HG02623 (cell line): ENCODE measurements at regions not wholly inside any gene's neighbourhood (a gene's known extent, or its start where the extent isn't known, plus 50 kb on each side); places are given as distances from the start of the nearest gene placed in this dataset.
"Not testable (repeated sequence)": the region's sequence is repeated elsewhere in the genome, so short reads cannot be mapped to it uniquely, and the experiment has no call there.

Source experiments
- ATAC-seq: cut with Tn5 transposase; IDR thresholded peaks from one replicate; pipeline ENCODE4 v1.9.1; 2021; ENCODE audit warnings: moderate library complexity; ENCODE audit not compliant: unreplicated experiment

DNA sequence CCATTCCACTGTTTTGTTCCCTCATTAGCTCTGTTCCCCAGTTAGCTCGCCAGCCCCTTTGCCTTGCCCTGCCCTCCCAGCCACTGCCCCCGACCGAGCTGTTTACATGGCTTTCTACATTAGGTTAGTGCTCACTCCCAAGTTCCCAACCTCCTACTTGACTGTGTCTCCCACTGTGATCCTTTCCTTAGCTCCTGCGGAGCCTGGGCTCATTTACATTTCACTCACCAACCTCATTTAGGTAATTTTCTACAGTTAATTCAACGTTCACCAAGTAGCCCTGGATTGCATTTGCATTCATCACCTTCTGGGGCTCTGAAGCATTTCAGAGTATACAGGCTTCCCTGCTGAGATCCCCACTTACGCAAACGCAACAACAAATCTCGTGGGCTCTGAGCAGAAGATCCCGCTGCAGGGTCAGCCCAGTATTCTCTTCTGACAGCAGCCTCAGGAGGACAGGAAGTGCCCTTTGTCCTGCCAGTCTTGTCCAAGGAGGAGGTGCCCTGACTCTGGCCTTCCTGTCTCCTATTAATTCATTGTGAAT is 325.8 kb upstream of the CCL2 start:
- no peak for ATAC-seq

DNA sequence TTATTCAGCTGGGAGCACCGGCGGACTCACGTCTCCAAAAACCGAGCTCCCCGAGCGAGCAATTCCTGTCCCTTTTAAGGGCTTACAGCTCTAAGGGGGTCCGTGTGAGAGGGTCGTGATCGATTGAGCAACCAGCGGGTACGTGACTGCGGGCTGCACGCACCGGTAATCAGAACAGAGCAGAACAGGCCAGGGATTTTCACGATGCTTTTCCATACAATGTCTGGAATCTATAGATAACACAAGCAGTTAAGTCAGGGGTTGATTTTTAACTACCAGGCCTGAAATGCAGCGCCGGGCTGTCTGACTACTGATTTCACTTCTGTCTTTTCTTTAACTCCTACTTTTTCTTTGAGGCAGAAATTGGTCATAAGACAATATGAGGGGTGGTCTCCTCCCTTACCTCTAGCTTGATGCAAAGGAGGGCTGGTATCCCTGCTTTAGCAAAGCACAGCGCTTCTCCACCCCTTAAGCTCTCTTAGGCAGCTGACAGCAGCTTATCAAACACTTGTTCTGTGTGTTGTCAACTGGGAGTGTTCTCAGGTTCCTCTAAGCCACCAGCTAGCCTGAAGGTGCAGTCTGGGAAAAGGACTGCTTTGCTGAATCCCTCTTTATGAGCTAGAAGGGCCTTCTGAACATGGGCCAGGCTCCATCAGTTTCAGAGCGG is 323.8 kb upstream of the CCL2 start:
- not testable (repeated sequence) for ATAC-seq

DNA sequence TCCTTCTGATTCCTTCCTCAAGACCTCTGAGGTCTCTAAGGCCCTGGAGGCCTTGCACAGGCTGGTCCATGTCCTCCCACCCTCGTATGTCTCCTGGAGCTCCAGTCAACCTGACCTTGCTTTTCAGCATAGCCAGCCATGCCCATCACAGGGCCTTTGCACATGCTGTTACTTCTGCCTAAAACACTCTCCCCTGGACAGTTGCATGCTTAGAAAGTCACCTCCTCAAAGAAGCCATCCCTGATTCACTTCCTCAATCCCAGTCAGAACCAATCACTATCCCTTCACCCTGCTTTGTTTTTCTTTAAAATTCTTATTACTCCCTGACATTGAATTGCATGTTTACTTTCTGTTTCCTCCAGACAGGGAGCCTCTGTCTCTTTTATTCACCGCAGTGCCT is 322.1 kb upstream of the CCL2 start:
- no peak for ATAC-seq

DNA sequence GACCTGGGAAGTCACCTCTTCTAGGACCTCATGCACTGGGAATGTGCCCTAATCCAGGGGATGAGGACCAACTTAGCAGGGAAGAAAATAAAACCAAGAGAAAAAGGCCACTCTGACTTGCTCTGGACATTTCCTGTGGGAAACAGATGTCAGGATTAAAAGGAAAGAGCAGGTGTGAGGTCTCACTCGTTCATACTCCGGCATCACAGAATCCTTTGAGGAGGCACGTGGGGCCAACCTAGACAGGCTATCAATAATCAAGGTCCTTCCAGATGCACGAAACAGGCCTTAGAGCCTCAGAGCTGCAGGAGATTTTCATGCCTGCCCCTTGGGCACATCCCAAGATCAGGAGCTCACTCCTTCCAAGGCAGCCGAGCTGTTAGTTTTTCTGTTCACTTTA is 321.5 kb upstream of the CCL2 start:
- ATAC-seq: no peak

DNA sequence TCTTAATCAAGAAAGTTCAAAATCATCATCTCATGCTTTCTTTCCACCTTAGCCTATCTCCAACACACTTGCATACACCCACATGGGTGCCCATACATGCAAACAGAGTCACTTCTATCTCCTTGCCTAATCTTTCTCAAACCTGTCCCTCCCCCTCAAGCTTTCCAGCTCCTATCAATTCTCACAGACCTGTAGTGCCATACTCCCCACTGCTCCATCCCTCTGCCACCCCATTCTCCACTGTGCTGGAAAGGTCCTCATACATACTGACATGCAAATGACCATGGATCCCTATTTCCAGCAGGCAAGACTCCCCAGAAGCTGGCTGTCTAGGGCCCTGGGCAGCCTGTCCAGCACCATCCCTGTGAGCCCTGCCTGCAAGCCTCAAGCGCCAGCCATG is 320.4 kb upstream of the CCL2 start:
- ATAC-seq: no peak

DNA sequence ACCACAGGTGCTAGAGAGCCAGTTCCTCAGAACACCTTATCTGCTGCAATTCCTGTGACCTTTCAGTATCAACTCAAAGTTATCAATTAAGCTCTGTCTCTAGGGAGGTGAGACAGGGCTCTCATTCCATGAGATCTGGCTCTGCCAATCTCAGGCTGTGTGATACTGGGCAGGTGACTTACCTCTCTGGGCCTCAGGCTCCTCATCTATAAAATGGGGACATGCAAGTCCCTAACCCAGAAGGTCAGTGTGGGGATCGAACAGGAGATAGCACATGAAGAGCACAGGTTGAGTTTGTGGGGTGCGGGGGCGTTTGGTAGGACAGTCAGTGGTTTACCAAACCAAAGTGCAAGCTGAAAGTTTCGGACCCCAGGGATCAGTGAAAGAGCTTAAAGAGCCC is 319.3 kb upstream of the CCL2 start:
- no peak for ATAC-seq

DNA sequence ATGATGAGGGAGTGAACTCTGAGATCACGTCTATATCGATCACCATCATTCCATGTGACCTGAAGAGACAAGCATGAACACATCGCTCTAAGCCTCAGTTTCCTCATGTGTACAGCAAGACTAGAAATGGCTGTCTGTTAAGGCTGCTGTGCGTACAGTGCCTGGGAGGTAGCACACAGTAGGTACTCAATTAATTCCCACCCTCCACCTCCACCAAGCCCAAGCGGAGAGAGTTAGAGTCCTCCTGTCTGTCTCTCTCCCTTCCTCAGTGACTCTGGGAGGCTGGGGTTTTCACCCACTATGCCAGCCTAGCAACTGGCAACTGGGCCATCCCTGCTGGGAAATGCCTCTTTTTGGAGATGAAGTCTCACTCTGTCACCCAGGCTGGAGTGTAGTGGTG is 318.3 kb upstream of the CCL2 start:
- no peak for ATAC-seq

DNA sequence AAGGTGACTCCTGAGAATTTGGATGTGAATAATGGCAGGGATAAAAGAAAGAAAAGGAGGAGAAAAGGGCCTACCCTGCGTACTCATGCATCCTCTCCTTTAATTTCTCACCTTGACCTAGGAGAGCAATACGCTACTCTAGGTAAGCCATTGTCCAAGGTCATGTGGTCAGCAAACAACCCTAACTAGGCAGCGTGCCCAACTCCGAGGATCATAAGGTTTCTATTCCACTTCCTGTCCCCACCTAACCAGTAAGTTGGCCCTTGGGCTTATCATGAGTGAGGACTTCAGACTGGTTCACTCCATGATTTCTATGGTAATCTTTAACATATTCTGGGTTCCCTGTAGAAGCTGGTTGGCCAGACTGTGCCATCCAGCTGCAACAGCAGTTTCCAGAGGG is 315.1 kb upstream of the CCL2 start:
- ATAC-seq: no peak

DNA sequence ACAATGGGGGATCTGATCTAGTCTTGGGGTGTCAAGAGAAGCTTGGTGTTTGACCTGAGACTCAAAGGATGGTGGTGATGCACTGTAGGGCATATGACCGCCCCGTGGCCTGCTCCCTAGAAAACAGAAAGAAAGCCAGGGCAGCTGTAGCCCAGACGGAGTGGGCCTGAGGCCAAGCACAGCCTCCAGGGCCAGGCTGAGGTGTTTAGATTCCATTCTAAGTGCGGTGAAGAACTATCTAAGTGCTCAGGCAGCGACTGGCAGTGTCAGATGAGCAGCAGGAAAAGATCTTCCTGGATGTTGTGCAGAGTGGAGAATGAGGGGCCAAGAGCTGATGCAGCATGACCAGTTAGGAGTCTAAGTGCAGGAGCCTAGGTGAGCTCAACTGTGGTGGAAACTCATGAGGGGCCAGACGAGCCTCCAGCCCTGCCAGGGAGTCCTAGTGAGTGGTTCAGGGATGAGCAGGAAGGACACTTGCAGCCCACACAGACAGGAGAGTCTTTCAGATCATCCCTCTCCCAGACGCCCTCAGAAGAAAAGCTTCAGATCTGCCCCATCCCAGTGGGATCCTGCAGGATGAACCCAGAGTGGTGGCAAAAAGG is 314.2 kb upstream of the CCL2 start:
- ATAC-seq: no peak

DNA sequence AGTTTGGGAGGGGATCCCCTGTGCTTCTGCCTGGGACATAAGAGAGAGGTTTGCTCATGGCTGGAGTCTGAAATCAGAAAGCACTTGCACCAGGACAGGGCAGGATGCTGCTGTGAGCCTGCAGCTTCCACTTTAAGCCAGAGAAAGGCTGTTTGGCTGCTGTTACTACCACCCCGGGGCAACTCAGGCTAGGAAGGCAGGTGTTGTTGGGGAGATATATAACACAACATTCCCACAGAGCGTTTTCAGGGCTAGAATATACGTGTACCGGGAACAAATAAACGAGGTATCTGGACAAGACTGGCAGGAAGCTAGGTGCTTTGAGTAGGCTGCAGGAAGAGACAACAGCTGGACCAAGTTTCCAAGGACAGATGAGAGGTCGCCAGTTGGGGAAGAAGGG is 313.3 kb upstream of the CCL2 start:
- no peak for ATAC-seq

DNA sequence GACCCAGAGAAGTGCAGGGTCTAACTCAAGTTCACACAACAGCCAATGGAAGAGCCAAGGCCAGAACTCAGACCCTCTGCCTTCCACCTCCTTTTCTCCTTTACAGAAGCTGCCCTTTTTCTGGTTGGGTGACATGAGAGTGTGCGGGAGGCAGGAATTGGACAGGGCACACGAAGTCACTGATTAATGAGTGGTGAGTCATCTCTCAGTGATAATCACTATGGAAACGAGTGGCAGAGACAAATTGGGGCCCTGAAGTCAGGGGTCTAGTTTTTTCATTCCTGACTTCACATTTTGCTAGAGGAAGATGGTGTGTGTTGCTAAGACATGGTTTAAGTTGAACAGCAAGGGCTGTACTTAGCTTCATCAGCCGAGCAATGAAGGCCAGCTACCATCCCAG is 312.7 kb upstream of the CCL2 start:
- ATAC-seq: no peak

DNA sequence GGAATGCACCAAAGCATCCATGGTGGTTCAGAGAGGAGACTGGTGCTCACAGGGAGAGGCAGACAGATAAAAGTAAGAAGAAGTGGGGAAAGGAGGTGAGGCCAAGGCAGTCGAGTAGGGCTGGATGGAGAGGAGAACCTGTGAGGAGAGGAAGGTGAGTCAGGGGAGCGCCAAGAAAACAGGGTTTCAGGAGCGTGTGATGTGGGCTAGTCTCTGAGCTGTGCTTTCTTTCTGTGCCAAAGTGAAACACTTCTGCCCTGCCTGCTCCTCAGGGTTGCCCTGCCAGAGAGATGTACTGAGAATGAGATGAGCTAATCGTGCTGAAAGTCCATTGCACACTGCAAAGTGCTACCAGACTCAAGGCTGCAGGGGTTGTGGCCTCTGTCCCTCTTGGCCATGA is 310.7 kb upstream of the CCL2 start:
- no peak for ATAC-seq

DNA sequence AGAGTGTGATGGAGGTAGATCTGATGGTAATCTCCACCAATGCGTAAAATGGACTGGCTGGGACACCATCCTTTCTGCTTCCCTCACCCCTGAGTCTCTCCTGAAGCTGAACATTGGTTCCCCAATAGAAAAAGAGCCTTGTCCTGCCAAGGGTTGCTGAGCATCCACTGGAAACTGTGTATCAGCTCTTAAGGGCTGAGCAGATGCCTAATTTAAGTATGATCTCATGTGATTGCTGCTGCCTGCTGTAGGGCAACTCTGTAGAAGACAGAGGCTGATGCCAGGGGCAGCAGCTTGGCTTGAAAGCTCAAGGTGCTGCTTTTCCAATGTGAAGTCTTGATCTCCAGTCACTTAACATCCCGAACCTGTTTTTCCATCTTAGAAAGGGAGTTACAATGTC is 310.3 kb upstream of the CCL2 start:
- ATAC-seq: no peak

DNA sequence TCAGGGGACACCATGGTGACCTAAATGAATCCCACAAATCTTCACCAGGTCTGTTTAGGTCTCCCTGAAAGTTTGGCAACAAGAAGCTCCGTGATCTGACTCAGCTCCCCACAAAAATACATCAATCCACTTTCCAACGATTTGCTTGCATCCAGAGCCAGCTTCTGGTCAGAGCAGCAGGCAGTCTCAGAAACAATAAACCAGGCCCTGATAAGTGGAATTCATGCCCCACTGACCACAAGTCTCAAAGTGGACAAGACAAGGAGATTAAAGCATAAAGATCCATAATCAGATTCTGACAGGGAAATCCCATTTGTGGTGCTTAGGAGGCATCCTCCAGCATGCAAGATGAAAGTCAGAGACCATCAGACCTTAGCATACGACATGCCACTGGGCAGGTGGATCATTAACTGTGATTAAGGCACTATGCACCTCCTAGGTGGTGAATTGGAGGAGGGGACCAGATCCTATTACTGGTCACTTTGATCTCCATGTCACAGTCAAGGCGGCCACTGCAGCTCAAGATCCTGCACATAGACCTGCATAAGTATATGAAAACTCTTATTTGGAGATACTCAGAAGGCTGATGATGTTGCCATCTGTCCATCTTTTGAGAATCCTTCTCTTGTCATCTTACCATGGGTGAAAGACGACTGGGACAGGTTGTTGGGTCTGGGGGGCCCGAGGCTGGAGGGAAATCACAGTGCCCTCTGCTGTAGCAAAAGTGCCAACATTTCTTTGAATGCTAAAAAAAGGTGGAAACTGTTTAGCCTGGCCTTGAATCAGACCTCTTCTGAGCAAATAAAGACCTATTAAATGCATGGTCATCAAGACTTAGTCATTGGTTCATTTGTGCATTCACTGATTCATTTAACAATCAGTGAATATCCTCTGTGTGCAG is 309.2 kb upstream of the CCL2 start:
- ATAC-seq: no peak

DNA sequence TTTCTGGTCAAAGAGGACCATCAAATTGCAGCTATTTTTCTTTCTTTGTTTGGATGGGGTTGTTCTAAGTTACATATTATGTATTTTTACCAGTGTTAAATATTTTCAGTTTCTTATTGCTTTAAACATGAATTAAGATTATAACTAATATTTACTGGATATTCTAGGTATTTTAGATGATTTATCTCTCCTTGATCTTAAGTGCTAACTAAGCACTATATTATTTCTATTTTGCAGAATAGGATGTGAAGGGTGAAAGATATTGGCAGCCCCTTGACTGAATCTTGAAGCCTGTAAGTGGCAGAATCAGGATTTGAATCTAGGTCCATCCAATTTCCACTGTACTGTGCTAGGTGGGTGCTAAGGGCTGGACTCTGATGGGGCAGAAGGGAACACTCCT is 307.3 kb upstream of the CCL2 start:
- no peak for ATAC-seq

DNA sequence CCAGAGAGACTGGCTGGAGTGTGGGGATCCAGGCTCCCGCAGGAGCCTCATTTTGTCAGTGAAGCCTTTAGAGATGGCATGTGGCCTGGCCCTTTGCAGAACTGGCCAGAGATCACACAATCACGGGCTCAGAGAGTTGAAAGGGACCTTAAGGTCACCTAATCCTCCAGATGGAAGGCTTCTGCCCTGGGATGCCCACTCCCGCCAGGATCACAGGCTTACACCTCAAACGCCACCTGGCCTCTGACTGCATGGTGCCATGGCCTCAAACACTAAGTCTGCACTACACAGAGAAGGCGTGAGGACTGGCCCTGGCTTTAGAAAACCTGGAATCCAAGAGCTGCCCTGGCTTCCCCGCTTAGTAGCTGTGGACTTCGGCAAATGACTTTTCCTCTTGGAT is 306.8 kb upstream of the CCL2 start:
- no peak for ATAC-seq

DNA sequence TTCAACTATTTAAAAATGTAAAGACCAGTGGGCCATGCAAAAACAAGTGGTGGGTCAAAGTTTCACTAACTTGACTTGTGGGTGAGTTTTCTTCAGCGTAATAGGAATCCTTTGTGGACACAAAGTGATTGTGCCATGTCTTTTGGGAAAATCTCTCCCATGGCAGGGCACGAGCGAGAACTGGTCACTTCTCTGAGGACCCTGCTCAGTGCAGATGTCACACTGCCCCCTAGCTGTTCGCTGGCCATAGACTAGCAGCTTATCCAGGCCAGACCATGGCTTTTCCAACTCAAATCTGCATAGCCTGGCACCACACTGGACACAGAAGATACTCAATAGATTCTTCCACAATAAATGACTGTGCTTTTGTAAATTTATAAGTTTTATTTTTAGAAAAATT is 306.0 kb upstream of the CCL2 start:
- ATAC-seq: no peak

DNA sequence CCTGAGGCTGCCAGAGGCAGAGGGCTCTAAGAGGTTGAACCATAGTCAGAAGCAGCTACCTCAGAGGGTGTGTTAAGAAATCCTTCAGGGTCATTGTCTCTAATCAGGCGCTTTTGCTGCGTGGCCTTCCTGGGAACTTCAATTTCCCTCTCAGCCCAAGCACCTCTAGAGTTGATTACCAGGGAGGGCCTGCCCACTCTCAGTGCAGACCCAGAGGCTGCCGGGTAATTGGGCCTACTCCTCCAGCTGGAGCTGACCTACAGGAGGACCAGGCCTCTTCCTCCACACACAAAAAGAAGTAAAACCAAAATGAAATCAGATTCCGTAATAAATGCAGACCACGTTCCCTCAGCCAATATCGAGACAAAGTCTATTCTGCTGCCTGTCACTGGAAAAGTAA is 305.0 kb upstream of the CCL2 start:
- no peak for ATAC-seq

DNA sequence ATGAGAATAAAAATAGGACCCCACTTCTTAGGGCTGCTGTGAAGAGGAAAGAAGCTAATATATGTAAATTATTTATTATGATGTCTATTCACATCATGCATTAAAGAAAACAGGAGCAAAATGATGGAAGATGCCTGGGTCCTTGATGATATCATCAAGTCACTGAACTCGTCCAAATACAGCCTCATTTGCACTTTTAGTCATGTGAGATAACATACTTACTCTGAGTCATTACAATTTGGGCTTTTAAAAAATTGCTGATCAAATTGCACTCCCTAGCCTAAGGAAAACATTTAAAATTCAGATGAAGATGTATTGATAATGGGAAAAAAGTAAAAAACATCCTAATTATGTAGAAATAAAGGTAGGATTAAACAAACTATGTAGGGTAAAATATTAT is 302.7 kb upstream of the CCL2 start:
- ATAC-seq: no peak

DNA sequence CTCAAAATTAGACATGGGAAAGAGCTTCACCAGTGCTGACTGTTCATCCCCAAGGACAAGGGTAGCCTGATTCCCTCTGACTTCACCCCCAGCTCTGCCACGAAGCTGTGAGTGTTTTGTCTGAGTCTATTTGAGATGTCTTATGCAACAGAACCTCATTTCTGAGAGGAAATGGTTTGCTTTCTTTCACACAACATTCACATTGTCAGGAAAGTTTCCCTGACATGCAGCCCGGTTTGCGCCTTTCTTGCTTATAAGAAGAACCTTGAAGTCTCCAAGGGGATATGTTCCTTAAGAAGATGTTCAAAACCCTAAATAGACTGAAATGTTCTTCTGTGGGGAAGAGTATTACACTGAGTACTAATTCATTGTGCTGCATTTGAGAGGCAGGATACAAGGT is 300.5 kb upstream of the CCL2 start:
- no peak for ATAC-seq

DNA sequence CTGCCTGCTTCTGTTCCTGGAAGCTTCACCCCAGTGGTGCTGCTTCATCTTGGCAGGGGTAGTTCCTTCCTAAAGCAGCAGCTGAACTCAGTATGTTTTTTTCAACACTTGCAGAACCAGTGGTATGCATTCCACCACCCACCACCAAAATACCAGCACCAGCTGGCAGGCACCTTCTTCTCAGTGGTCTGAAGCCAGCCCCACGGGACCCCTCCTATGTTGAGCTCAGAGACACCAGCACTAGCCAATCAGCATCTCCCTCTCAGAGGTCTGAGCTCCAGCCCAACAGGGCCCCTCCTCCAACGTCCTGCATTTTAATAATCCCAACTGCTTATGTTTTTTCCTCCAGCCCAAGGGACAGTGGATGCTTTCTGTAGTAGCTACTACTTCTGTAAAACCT is 299.6 kb upstream of the CCL2 start:
- ATAC-seq: no peak

DNA sequence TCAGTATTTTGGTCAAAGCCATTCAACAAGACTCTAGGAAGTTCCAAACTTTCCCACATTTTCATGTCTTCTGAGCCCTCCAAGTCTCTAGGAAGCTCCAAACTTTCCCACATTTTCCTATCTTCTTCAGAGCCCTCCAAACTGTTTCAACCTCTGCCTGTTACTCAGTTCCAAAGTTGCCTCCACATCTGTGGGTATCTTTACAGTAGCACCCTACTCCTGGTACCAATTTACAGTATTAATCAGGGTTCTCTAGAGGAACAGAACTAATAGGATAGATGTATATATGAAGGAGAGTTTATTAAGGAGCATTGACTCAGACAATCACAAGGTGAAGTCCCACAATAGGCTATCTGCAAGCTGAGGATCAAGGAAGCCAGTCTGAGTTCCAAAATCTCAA is 296.0 kb upstream of the CCL2 start:
- not testable (repeated sequence) for ATAC-seq
